MM.1S (cell line): ENCODE measurements at regions not wholly inside any gene's neighbourhood (a gene's known extent, or its start where the extent isn't known, plus 50 kb on each side); places are given as distances from the start of the nearest gene placed in this dataset.
A peak's percentile ranks its signal among the peaks of the same experiment; 100 is the strongest.

Experiments used
- DNase-seq: peaks from one replicate; pipeline ENCODE4 v3.0.0-alpha.2; 2015
- H2AFZ ChIP-seq: fragments of 300-600 bp; sonication (generic); 2 replicates; pipeline ENCODE4 v1.6.0; 2016; ENCODE audit warnings: antibody characterized with exemption, low read length
- H3F3A ChIP-seq: fragments of 300-600 bp; sonication (generic); 2 replicates; pipeline ENCODE4 v1.6.1; 2016; ENCODE audit warnings: mild to moderate bottlenecking, antibody characterized with exemption, low read length, moderate library complexity, mixed read lengths; ENCODE audit not compliant: insufficient read depth
- H3K27ac ChIP-seq: fragments of 300-600 bp; sonication (generic); 2 replicates; pipeline ENCODE4 v1.5.1; 2016; ENCODE audit warnings: mild to moderate bottlenecking, low read length
- H3K27me3 ChIP-seq: fragments of 300-600 bp; sonication (generic); replicated peaks from 2 replicates; pipeline ENCODE4 v1.6.0; 2016; ENCODE audit warnings: low read length; ENCODE audit not compliant: insufficient read depth
- H3K36me3 ChIP-seq: fragments of 300-600 bp; sonication (generic); replicated peaks from 2 replicates; pipeline ENCODE4 v1.6.1; 2016; ENCODE audit warnings: mild to moderate bottlenecking, low read length, mixed read lengths; ENCODE audit not compliant: insufficient read depth
- H3K4me1 ChIP-seq: fragments of 300-600 bp; sonication (generic); 2 replicates; pipeline ENCODE4 v1.6.1; 2016; ENCODE audit warnings: low read length, mixed read lengths
- H3K4me2 ChIP-seq: fragments of 300-600 bp; sonication (generic); 2 replicates; pipeline ENCODE4 v1.6.0; 2016; ENCODE audit warnings: low read depth, low read length
- H3K4me3 ChIP-seq: fragments of 300-600 bp; sonication (generic); 2 replicates; pipeline ENCODE4 v1.5.1; 2016; ENCODE audit warnings: low read length, mixed read lengths
- H3K79me2 ChIP-seq: fragments of 300-600 bp; sonication (generic); 2 replicates; pipeline ENCODE4 v1.6.1; 2016; ENCODE audit warnings: mixed run types, low read length, mixed read lengths
- H3K9ac ChIP-seq: fragments of 300-600 bp; sonication (generic); 2 replicates; pipeline ENCODE4 v1.6.1; 2016; ENCODE audit warnings: low read length, mixed read lengths
- H3K9me2 ChIP-seq: fragments of 300-600 bp; sonication (generic); replicated peaks from 2 replicates; pipeline ENCODE4 v1.6.1; 2016; ENCODE audit warnings: mild to moderate bottlenecking, low read length, mixed read lengths; ENCODE audit not compliant: insufficient read depth
- H3K9me3 ChIP-seq: fragments of 300-600 bp; sonication (generic); replicated peaks from 2 replicates; pipeline ENCODE4 v1.6.1; 2016; ENCODE audit warnings: mild to moderate bottlenecking, low read length, mixed read lengths; ENCODE audit not compliant: insufficient read depth
- H4K20me1 ChIP-seq: fragments of 300-600 bp; sonication (generic); 2 replicates; pipeline ENCODE4 v1.6.1; 2016; ENCODE audit warnings: mild to moderate bottlenecking, low read length, moderate library complexity, mixed read lengths; ENCODE audit not compliant: insufficient read depth
- EZH2 ChIP-seq: fragments of 300-600 bp; sonication (generic); optimal IDR thresholded peaks from 2 replicates; pipeline ENCODE3; 2017; ENCODE audit warnings: low read depth, mild to moderate bottlenecking, antibody characterized with exemption, low read length, mixed read lengths
- EZH2phosphoT487 ChIP-seq: fragments of 300-600 bp; sonication (generic); IDR thresholded peaks from 2 replicates; pipeline ENCODE4 v1.6.1; 2018; ENCODE audit warnings: antibody characterized with exemption, low read length
- TF ChIP-seq, protein P1 (sequence below): fragments of 300-600 bp; sonication (generic); IDR thresholded peaks from 2 replicates; pipeline ENCODE4 v1.5.1; 2016; ENCODE audit warnings: antibody characterized with exemption, low read length, mixed read lengths

DNA sequence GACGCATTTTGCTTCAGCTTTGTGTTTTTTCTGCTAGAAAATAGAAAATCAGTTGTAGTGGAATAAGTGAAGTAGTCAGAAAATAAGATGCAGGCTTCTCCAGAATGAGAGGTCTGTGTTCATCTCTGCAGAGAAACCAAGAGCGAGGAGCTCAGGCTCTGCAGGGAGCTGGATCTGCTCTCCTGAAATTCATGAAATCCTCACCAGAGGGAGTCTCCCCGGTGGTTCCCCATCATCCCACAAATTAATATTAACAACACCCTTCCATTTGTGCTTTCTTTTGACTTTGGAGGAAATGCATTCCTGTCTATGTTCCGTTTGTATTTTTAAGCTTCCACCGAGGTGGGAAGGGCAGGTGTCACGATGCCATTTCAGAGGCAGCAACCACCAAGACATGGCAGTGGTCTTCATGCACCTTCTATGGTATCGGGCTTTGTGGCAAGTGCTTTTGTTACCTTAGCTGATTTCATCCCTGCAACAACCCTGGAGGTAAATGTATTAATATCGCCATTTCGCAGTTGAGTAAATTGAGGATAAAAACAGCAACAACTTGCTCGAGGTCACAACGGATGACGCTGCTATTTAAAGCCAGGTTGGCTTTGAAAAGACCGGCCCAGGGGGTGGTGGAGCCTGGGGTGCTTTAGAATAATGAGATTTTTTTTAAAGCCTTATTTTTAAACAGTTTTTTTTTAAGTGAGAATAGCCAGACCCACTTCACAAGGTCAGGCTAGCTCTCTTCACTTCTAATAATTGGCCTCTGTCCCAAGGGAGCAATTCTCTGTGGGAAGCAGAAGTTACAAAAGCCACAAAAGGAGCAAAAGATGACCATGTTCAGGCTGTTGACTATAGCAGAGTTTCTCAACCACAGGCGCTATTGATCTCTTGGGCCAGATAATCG lies 367.6 kb upstream of the ERCC4 start:
- no peaks in the 10 kb centered on the region for H3K9me2 ChIP-seq
- DNase-seq: no peak
- H3K27ac ChIP-seq: no peak overlapping the region
- no peak overlapping the region for H3K4me2 ChIP-seq
- no peaks in the 10 kb centered on the region for H3K27me3 ChIP-seq
- no peaks in the 10 kb centered on the region for H3K9me3 ChIP-seq
- H3K36me3 ChIP-seq: no peaks in the 10 kb centered on the region
- no peak overlapping the region for H3K4me3 ChIP-seq
- H4K20me1 ChIP-seq: no peaks in the 10 kb centered on the region
- H2AFZ ChIP-seq: no peak overlapping the region
- TF ChIP-seq EZH2 (no peak), EZH2phosphoT487 (no peak)
- TF ChIP-seq, protein P1, sequence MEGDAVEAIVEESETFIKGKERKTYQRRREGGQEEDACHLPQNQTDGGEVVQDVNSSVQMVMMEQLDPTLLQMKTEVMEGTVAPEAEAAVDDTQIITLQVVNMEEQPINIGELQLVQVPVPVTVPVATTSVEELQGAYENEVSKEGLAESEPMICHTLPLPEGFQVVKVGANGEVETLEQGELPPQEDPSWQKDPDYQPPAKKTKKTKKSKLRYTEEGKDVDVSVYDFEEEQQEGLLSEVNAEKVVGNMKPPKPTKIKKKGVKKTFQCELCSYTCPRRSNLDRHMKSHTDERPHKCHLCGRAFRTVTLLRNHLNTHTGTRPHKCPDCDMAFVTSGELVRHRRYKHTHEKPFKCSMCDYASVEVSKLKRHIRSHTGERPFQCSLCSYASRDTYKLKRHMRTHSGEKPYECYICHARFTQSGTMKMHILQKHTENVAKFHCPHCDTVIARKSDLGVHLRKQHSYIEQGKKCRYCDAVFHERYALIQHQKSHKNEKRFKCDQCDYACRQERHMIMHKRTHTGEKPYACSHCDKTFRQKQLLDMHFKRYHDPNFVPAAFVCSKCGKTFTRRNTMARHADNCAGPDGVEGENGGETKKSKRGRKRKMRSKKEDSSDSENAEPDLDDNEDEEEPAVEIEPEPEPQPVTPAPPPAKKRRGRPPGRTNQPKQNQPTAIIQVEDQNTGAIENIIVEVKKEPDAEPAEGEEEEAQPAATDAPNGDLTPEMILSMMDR: no peak
- H3K9ac ChIP-seq: no peak overlapping the region
- no peaks in the 10 kb centered on the region for H3F3A ChIP-seq
- no peaks in the 10 kb centered on the region for H3K4me1 ChIP-seq
- no peaks in the 10 kb centered on the region for H3K79me2 ChIP-seq

DNA sequence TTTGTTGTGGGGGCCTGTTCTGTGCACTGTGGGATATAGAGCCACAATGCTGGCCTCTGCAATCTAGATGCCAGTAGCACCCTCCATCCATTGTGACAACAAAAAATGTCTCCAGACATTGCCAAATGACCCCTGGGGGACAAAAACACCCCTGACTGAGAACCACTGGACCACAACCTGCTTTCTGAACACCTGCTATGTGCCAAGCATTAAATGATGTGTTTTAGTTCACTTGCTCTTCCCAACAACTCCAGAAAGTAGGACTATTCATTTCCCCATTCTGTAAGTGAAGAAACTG lies 367.0 kb upstream of the ERCC4 start:
- no peaks in the 10 kb centered on the region for H3K4me1 ChIP-seq
- H3F3A ChIP-seq: no peaks in the 10 kb centered on the region
- no peaks in the 10 kb centered on the region for H4K20me1 ChIP-seq
- H3K9ac ChIP-seq: no peak overlapping the region
- H3K4me2 ChIP-seq: no peak overlapping the region
- no peak overlapping the region for H3K4me3 ChIP-seq
- H3K27me3 ChIP-seq: no peaks in the 10 kb centered on the region
- H3K9me3 ChIP-seq: no peaks in the 10 kb centered on the region
- TF ChIP-seq, protein P1: no peak
- TF ChIP-seq EZH2 (no peak), EZH2phosphoT487 (no peak)
- H3K27ac ChIP-seq: no peak overlapping the region
- no peaks in the 10 kb centered on the region for H3K79me2 ChIP-seq
- H3K9me2 ChIP-seq: no peaks in the 10 kb centered on the region
- H3K36me3 ChIP-seq: no peaks in the 10 kb centered on the region
- H2AFZ ChIP-seq: no peak overlapping the region
- no peak for DNase-seq

DNA sequence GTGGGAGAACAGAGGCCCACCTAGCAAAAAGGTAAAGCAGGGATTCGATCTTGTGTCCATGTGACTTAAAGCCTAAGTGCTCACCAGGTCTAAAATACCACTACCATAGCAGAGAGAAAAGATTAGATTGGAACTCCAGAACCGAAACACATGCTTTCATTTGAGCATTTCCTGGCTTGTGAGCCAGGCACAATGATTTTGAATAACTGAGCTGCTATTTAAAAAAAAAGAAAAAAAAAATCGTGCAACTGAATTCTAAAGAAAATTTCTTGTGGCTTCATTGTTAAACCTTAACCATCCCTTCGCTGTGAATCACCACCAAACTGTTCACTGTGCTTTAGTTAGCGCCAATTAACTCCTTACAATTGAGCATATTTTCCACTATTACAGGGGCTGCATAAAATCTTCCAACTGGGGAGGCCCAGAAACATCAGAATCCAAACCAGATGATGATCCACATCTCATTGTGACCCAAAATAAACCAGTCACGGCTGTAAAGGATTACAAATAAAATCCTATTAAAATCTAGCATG lies 366.4 kb upstream of the ERCC4 start:
- peak; percentile 23 for DNase-seq
- H3K27ac ChIP-seq: no peak overlapping the region
- no peaks in the 10 kb centered on the region for H3K4me1 ChIP-seq
- no peaks in the 10 kb centered on the region for H3F3A ChIP-seq
- no peaks in the 10 kb centered on the region for H3K9me3 ChIP-seq
- H4K20me1 ChIP-seq: no peaks in the 10 kb centered on the region
- TF ChIP-seq EZH2: no peak
- no peak for TF ChIP-seq EZH2phosphoT487
- TF ChIP-seq, protein P1: no peak
- no peaks in the 10 kb centered on the region for H3K27me3 ChIP-seq
- H2AFZ ChIP-seq: no peak overlapping the region
- no peaks in the 10 kb centered on the region for H3K79me2 ChIP-seq
- H3K9ac ChIP-seq: no peak overlapping the region
- no peaks in the 10 kb centered on the region for H3K9me2 ChIP-seq
- no peaks in the 10 kb centered on the region for H3K36me3 ChIP-seq
- H3K4me2 ChIP-seq: no peak overlapping the region
- H3K4me3 ChIP-seq: no peak overlapping the region
